HepG2 (cell line): ENCODE measurements at regions not wholly inside any gene's neighbourhood (a gene's known extent, or its start where the extent isn't known, plus 50 kb on each side); places are given as distances from the start of the nearest gene placed in this dataset.

Experiments
- ATAC-seq: fragments of 200-7000 bp; cut with Tn5 transposase; 3 replicates; pipeline ENCODE4 v1.9.1; 2020; ENCODE audit warnings: mild to moderate bottlenecking, moderate library complexity
- BruUV-seq: library from RNA; stranded (reverse); fragments of 400-500 nt; replicated peaks from 2 replicates; lab custom pipeline; 2021; lab: Mats Ljungman, UMichigan
- CTCF ChIA-PET: fragments of 300-600 bp; formaldehyde crosslinking; extraction: SDS; loops from one replicate; lab custom pipeline; 2021; ENCODE audit warnings: low total read pairs, inconsistent platforms, low intra/inter-chr PET ratio; lab: Yijun Ruan, JAX
- POLR2A ChIA-PET: fragments of 350-600 bp; sonication (Branson Sonifier 250); formaldehyde crosslinking; loops from one replicate; lab custom pipeline; 2020; ENCODE audit warnings: antibody characterized with exemption, inconsistent platforms; lab: Yijun Ruan, JAX
- DNase-seq: peaks from one replicate; pipeline ENCODE4 v3.0.0-alpha.2; 2015; ENCODE audit warnings: low spot score
- FAIRE-seq: peaks from 3 replicates; lab custom pipeline; 2011; peaks lifted over from hg19 to GRCh38; lab: Jason Lieb, UNC
- H2AFZ ChIP-seq: one replicate; pipeline ENCODE4 v1.6.1; 2011; ENCODE audit warnings: low read length, inconsistent platforms
- H3K27ac ChIP-seq: fragments of 300-600 bp; 3 replicates; pipeline ENCODE4 v1.8.0; 2011; ENCODE audit warnings: mixed run types, mild to moderate bottlenecking, mixed read lengths, low read length, inconsistent platforms; ENCODE audit not compliant: insufficient read depth; ENCODE audit errors: extremely low read length
- H3K27me3 ChIP-seq, 2 experiments: fragments of 200-600 bp in 1 of 2; 2 replicates in 1 of 2; 3 replicates in 1 of 2; pipeline versions ENCODE4 v1.6.0 to v1.8.0; 2011; ENCODE audit warnings: low read length in 2 of 2, mild to moderate bottlenecking in 2 of 2, moderate library complexity in 2 of 2, inconsistent platforms in 1 of 2; ENCODE audit not compliant: insufficient read depth in 2 of 2, control insufficient read depth in 1 of 2
- H3K36me3 ChIP-seq, 2 experiments: fragments of 200-600 bp in 1 of 2; replicated peaks in 1 of 2; 2 replicates in 1 of 2; 3 replicates in 1 of 2; pipeline versions ENCODE4 v1.5.1 to v1.8.0; 2011; ENCODE audit warnings: low read length in 2 of 2, inconsistent platforms in 1 of 2; ENCODE audit not compliant: insufficient read depth in 2 of 2, control insufficient read depth in 1 of 2
- H3K4me1 ChIP-seq: 2 replicates; pipeline ENCODE4 v1.5.1; 2012; ENCODE audit warnings: low read length, inconsistent platforms; ENCODE audit not compliant: insufficient read depth
- H3K4me2 ChIP-seq: 2 replicates; pipeline ENCODE4 v1.6.0; 2011; ENCODE audit warnings: low read depth, low read length, inconsistent platforms
- H3K4me3 ChIP-seq, 3 experiments: fragments of 200-600 bp in 1 of 3; sonication (generic), shearing (Covaris generic) in 1 of 3; replicated peaks in 1 of 3; 2 replicates each; pipeline ENCODE4 v1.5.1; 2011 to 2016; ENCODE audit warnings: low read length in 3 of 3, inconsistent platforms in 2 of 3, low read depth in 2 of 3, mild to moderate bottlenecking in 2 of 3, control low read depth in 1 of 3, mixed read lengths in 1 of 3; ENCODE audit not compliant: insufficient read depth in 1 of 3
- H3K79me2 ChIP-seq: one replicate; pipeline ENCODE4 v1.6.1; 2011; ENCODE audit warnings: low read length, inconsistent platforms; ENCODE audit not compliant: insufficient read depth
- H3K9ac ChIP-seq: 2 replicates; pipeline ENCODE4 v1.6.0; 2011; ENCODE audit warnings: mild to moderate bottlenecking, low read depth, low read length, inconsistent platforms; ENCODE audit not compliant: insufficient read depth
- H3K9me3 ChIP-seq: 2 replicates; pipeline ENCODE4 v1.5.1; 2012; ENCODE audit warnings: mild to moderate bottlenecking, low read length
- H4K20me1 ChIP-seq: 2 replicates; pipeline ENCODE4 v1.6.0; 2011; ENCODE audit warnings: inconsistent platforms, mild to moderate bottlenecking, low read length, moderate library complexity; ENCODE audit not compliant: insufficient read depth
- CHD2 ChIP-seq: IDR thresholded peaks from 2 replicates; pipeline ENCODE4 v1.6.1; 2011; ENCODE audit warnings: low read depth, low read length, improper control_type of control experiment
- MEF2D ChIP-seq: sonication (generic); formaldehyde crosslinking; IDR thresholded peaks from 2 replicates; pipeline ENCODE4 v1.5.1; 2020; ENCODE audit warnings: mild to moderate bottlenecking, missing genetic modification reagents
- MLLT10 ChIP-seq: sonication (generic); formaldehyde crosslinking; IDR thresholded peaks from 2 replicates; pipeline ENCODE4 v1.4.0; 2020; ENCODE audit warnings: missing genetic modification reagents
- NCOA2 ChIP-seq: sonication (generic); formaldehyde crosslinking; IDR thresholded peaks from 2 replicates; pipeline ENCODE4 v1.8.0; 2022; ENCODE audit warnings: inconsistent platforms
- THRA ChIP-seq: sonication (generic); formaldehyde crosslinking; IDR thresholded peaks from 2 replicates; pipeline ENCODE4 v1.4.0; 2020; ENCODE audit warnings: missing genetic modification reagents, borderline replicate concordance
- ZBTB10 ChIP-seq: sonication (generic); formaldehyde crosslinking; IDR thresholded peaks from 2 replicates; pipeline ENCODE4 v1.4.0; 2020; ENCODE audit warnings: missing genetic modification reagents, borderline replicate concordance
- ZNF101 ChIP-seq: sonication (generic); formaldehyde crosslinking; IDR thresholded peaks from 2 replicates; pipeline ENCODE4 v1.4.0; 2020; ENCODE audit warnings: mild to moderate bottlenecking, low read depth, missing genetic modification reagents, borderline replicate concordance
- ZNF256 ChIP-seq: sonication (generic); formaldehyde crosslinking; conservative IDR thresholded peaks from 2 replicates; pipeline ENCODE4 v1.4.0; 2020; ENCODE audit warnings: missing genetic modification reagents
- ZNF335 ChIP-seq: sonication (generic); formaldehyde crosslinking; IDR thresholded peaks from 2 replicates; pipeline ENCODE4 v1.4.0; 2020; ENCODE audit warnings: missing genetic modification reagents
- ZNF33B ChIP-seq: sonication (generic); formaldehyde crosslinking; IDR thresholded peaks from 2 replicates; pipeline ENCODE4 v1.5.1; 2020; ENCODE audit warnings: mild to moderate bottlenecking, missing genetic modification reagents
- ZNF549 ChIP-seq: sonication (generic); formaldehyde crosslinking; IDR thresholded peaks from 2 replicates; pipeline ENCODE4 v1.5.0; 2020; ENCODE audit warnings: missing genetic modification reagents
- ZNF709 ChIP-seq: sonication (generic); formaldehyde crosslinking; IDR thresholded peaks from 2 replicates; pipeline ENCODE4 v1.5.0; 2020; ENCODE audit warnings: mild to moderate bottlenecking, missing genetic modification reagents
- WGBS: methylation state at CpG from one replicate; pipeline ENCODE4 v1.1.6; 2017; ENCODE audit warnings: low lambda C conversion rate; 5-methylcytosine and 5-hydroxymethylcytosine counted together
- in situ Hi-C: cut with HindIII; loops from 2 replicates; pipeline ENCODE4 v1.10.0; 2017; ENCODE audit warnings: low pct_unique_long_range_greater_than_20kb; ENCODE audit not compliant: extremely low pct_ligation_motif_present
- intact Hi-C: fragments of 100-400 bp; cut with micrococcal nuclease; formaldehyde crosslinking; loops from one replicate; pipeline ENCODE4 v1.10.0; 2022; ENCODE audit not compliant: unreplicated experiment

- no peak for TF ChIP-seq ZBTB10 (CRISPR knock-in tag)
Measured at GRCh38 chr19:27635401-27635800, 1577.5 kb downstream of the UQCRFS1 start (continued).

GRCh38 chr19:27618006-27618405 lies 1594.9 kb downstream of the UQCRFS1 start:
- H2AFZ ChIP-seq = no peak overlapping the region
- FAIRE-seq (no peak), DNase-seq (no peak), ATAC-seq (no peak)
- peaks cover 100% of the 10 kb centered on the region for H3K9me3 ChIP-seq
- H3K27me3 ChIP-seq = no peaks in the 10 kb centered on the region
- no peaks in the 10 kb centered on the region for H3K4me1 ChIP-seq
- H3K79me2 ChIP-seq = no peaks in the 10 kb centered on the region
- H3K9ac ChIP-seq = no peak overlapping the region
- WGBS = 6% methylated on average over 1 of the region's 1 CpG
- H3K4me3 ChIP-seq = no peak overlapping the region
- no peak overlapping the region for H3K27ac ChIP-seq
- intact Hi-C loops (no loop called here), in situ Hi-C loops (no loop called here)
- TF ChIP-seq ZNF101 (CRISPR knock-in tag) (no peak), ZNF549 (no peak), ZNF709 (CRISPR knock-in tag) (no peak), THRA (no peak), ZNF335 (CRISPR knock-in tag) (no peak), NCOA2 (no peak), MEF2D (no peak), ZNF256 (CRISPR knock-in tag) (no peak), MLLT10 (CRISPR knock-in tag) (no peak), CHD2 (no peak), ZNF33B (no peak)
- CTCF ChIA-PET = no interaction called here
- POLR2A ChIA-PET = no interaction called here
- H3K36me3 ChIP-seq = no peaks in the 10 kb centered on the region
- no TSS peak for BruUV-seq
- H3K4me2 ChIP-seq = no peak overlapping the region
- no peaks in the 10 kb centered on the region for H4K20me1 ChIP-seq
